ENCODE measurements at regions not wholly inside any gene's neighbourhood (a gene's known extent, or its start where the extent isn't known, plus 50 kb on each side); places are given as distances from the start of the nearest gene placed in this dataset.

GRCh38 chr2:104344985-104345384, 508.9 kb upstream of the POU3F3 start:
- TF ChIP-seq, protein P1, sequence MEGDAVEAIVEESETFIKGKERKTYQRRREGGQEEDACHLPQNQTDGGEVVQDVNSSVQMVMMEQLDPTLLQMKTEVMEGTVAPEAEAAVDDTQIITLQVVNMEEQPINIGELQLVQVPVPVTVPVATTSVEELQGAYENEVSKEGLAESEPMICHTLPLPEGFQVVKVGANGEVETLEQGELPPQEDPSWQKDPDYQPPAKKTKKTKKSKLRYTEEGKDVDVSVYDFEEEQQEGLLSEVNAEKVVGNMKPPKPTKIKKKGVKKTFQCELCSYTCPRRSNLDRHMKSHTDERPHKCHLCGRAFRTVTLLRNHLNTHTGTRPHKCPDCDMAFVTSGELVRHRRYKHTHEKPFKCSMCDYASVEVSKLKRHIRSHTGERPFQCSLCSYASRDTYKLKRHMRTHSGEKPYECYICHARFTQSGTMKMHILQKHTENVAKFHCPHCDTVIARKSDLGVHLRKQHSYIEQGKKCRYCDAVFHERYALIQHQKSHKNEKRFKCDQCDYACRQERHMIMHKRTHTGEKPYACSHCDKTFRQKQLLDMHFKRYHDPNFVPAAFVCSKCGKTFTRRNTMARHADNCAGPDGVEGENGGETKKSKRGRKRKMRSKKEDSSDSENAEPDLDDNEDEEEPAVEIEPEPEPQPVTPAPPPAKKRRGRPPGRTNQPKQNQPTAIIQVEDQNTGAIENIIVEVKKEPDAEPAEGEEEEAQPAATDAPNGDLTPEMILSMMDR (conservative IDR thresholded peaks at IDR 0.05 in 1 of 2, IDR thresholded peaks at IDR 0.05 in 1 of 2; ENCODE audit: extremely low read depth in 1 of 2, insufficient read depth in 1 of 2, low read depth in 1 of 2, low read length in 2 of 2), result no peak
- TF ChIP-seq EZH2 (IDR thresholded peaks at IDR 0.05; ENCODE audit: borderline replicate concordance, low read length), result no peak

All from mammary epithelial cell (primary cell).